GM12875 (cell line): ENCODE measurements at regions not wholly inside any gene's neighbourhood (a gene's known extent, or its start where the extent isn't known, plus 50 kb on each side); places are given as distances from the start of the nearest gene placed in this dataset.
"Not testable (repeated sequence)": the region's sequence is repeated elsewhere in the genome, so short reads cannot be mapped to it uniquely, and the experiment has no call there.

ENCODE experiments used
- H3K4me3 ChIP-seq: one replicate; pipeline ENCODE4 v1.5.1; 2011; ENCODE audit warnings: low read depth, low read length, control low read depth
- CTCF ChIP-seq: IDR thresholded peaks from 2 replicates; pipeline ENCODE4 v1.5.1; 2011; ENCODE audit warnings: low read depth, mild to moderate bottlenecking, control low read depth, inconsistent platforms, low read length, moderate library complexity, borderline replicate concordance; ENCODE audit not compliant: insufficient read depth

- no peak for TF ChIP-seq CTCF
- no peak overlapping the region for H3K4me3 ChIP-seq
Measured at GRCh38 chr10:23643111-23643780, 204.4 kb downstream of the OTUD1 start.

- no peak for TF ChIP-seq CTCF
- H3K4me3 ChIP-seq = no peak overlapping the region
Measured at GRCh38 chr10:23648618-23649017, 209.7 kb downstream of the OTUD1 start.

GRCh38 chr10:23656735-23657134, 217.9 kb downstream of the OTUD1 start:
- peak; percentile 32; the same call in 1 of the 2 replicates for TF ChIP-seq CTCF
- H3K4me3 ChIP-seq = no peak overlapping the region

DNA sequence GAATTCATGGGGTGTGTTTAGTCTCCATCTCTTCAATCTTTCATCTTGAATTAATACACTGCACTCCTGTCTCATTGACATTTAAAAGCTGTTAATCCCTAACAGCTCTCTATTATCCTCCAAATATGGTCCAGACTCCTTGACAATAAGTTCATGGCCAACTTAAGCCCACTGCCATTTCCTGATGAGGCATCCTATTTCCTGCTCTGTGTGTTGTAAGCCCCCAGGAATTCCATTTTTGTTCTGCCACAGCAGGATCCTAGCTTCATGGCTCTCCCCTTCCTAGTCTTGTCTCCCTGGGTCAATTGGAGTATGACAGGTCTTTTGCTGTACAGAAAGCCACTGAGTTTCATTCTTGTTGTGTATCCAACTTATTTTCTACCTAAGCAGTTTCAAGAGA, 218.8 kb downstream of the OTUD1 start:
- TF ChIP-seq CTCF = no peak
- H3K4me3 ChIP-seq = no peak overlapping the region

GRCh38 chr10:23671866-23672265, 233.0 kb downstream of the OTUD1 start:
- not testable (repeated sequence) for H3K4me3 ChIP-seq

- TF ChIP-seq CTCF = no peak
- no peak overlapping the region for H3K4me3 ChIP-seq
Measured at GRCh38 chr10:23675585-23675984, 236.7 kb downstream of the OTUD1 start.

- TF ChIP-seq CTCF = no peak
- H3K4me3 ChIP-seq = no peak overlapping the region
Measured at GRCh38 chr10:23676296-23676695, 237.4 kb downstream of the OTUD1 start.

DNA sequence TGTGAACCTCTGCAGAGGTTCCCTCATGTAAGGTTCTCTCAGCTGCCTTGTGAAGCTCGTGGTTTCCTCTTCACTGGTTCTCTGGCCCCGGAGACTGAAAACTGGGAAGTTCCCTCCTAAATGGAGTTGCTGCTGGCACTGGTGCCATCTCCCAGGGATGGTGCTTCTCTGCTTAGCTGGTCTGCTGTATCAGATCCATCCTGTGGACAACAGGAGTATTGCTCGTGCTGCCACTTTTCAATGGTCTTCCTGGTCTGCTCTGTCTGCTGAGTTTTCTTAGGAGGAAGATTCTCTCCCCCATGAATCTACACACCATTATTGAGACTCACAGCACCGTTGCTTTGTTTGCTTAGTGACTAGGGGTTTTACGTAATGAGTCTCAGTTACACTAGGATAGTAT, 247.8 kb downstream of the OTUD1 start:
- no peak overlapping the region for H3K4me3 ChIP-seq
- no peak for TF ChIP-seq CTCF
